ENCODE measurements at regions not wholly inside any gene's neighbourhood (a gene's known extent, or its start where the extent isn't known, plus 50 kb on each side); places are given as distances from the start of the nearest gene placed in this dataset.

DNA sequence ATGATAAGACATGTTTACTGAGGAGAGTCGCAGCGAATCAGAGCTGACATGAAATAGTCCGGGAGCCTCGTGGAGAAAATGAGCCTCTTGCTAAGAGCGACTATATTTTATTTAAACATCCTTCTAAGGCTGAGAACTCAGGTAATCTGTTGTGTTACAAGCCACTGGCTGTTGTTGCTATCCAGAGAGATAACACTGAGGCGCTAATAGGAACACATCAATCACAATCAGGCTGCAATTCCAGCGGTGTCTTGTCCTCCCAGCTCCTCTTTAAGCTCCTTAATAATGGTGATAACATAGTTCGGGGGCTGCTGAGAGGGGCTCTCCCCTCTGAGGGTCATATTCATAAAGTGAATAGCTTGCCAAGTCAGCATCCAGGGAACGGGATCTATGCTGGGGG, 95.1 kb downstream of the INSIG2 start:
- TF ChIP-seq, protein P1, sequence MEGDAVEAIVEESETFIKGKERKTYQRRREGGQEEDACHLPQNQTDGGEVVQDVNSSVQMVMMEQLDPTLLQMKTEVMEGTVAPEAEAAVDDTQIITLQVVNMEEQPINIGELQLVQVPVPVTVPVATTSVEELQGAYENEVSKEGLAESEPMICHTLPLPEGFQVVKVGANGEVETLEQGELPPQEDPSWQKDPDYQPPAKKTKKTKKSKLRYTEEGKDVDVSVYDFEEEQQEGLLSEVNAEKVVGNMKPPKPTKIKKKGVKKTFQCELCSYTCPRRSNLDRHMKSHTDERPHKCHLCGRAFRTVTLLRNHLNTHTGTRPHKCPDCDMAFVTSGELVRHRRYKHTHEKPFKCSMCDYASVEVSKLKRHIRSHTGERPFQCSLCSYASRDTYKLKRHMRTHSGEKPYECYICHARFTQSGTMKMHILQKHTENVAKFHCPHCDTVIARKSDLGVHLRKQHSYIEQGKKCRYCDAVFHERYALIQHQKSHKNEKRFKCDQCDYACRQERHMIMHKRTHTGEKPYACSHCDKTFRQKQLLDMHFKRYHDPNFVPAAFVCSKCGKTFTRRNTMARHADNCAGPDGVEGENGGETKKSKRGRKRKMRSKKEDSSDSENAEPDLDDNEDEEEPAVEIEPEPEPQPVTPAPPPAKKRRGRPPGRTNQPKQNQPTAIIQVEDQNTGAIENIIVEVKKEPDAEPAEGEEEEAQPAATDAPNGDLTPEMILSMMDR (IDR thresholded peaks at IDR 0.05 in 4 of 5, conservative IDR thresholded peaks at IDR 0.05 in 1 of 5): no peak
- no peak for TF ChIP-seq POLR2A (IDR thresholded peaks at IDR 0.05)
